NCI-H460 (cell line): ENCODE measurements at regions not wholly inside any gene's neighbourhood (a gene's known extent, or its start where the extent isn't known, plus 50 kb on each side); places are given as distances from the start of the nearest gene placed in this dataset.

Experiments
- DNase-seq: peaks from one replicate; pipeline ENCODE4 v3.0.0-alpha.2; 2016; ENCODE audit warnings: low read depth; ENCODE audit errors: extremely low read depth

GRCh38 chr9:38287420-38287985 is 105.0 kb upstream of the ALDH1B1 start:
- no peak for DNase-seq

- no peak for DNase-seq
Measured at GRCh38 chr9:38286766-38287165, 105.7 kb upstream of the ALDH1B1 start.

- DNase-seq, result no peak
Measured at GRCh38 chr9:38286357-38286756, 106.1 kb upstream of the ALDH1B1 start.

GRCh38 chr9:38285236-38285635 is 107.3 kb upstream of the ALDH1B1 start:
- no peak for DNase-seq

- DNase-seq, result no peak
Measured at GRCh38 chr9:38284588-38285051, 107.9 kb upstream of the ALDH1B1 start.

- DNase-seq, result no peak
Measured at GRCh38 chr9:38284039-38284575, 108.4 kb upstream of the ALDH1B1 start.

- DNase-seq, result no peak
Measured at GRCh38 chr9:38282756-38283155, 109.7 kb upstream of the ALDH1B1 start.

GRCh38 chr9:38281917-38282316 is 110.6 kb upstream of the ALDH1B1 start:
- DNase-seq, result no peak

GRCh38 chr9:38281196-38281595 is 111.3 kb upstream of the ALDH1B1 start:
- no peak for DNase-seq

GRCh38 chr9:38280251-38280800 is 112.2 kb upstream of the ALDH1B1 start:
- no peak for DNase-seq

GRCh38 chr9:38278931-38279679 is 113.4 kb upstream of the ALDH1B1 start:
- no peak for DNase-seq

GRCh38 chr9:38278457-38278856 is 114.0 kb upstream of the ALDH1B1 start:
- no peak for DNase-seq

- DNase-seq, result no peak
Measured at GRCh38 chr9:38277601-38278200, 114.8 kb upstream of the ALDH1B1 start.

- no peak for DNase-seq
Measured at GRCh38 chr9:38276771-38277439, 115.6 kb upstream of the ALDH1B1 start.

- DNase-seq, result no peak
Measured at GRCh38 chr9:38274800-38275199, 117.7 kb upstream of the ALDH1B1 start.

- no peak for DNase-seq
Measured at GRCh38 chr9:38272710-38273109, 119.8 kb upstream of the ALDH1B1 start.

- DNase-seq, result no peak
Measured at GRCh38 chr9:38271666-38272241, 120.7 kb upstream of the ALDH1B1 start.

GRCh38 chr9:38269775-38270174 is 122.7 kb upstream of the ALDH1B1 start:
- DNase-seq, result no peak

GRCh38 chr9:38263532-38263931 is 129.0 kb upstream of the ALDH1B1 start:
- DNase-seq, result peak; percentile 3

GRCh38 chr9:38259519-38260218 is 132.8 kb upstream of the ALDH1B1 start:
- DNase-seq, result no peak
